HCT116 (cell line): ENCODE measurements at regions not wholly inside any gene's neighbourhood (a gene's known extent, or its start where the extent isn't known, plus 50 kb on each side); places are given as distances from the start of the nearest gene placed in this dataset.

Experiments used
- EGR1 ChIP-seq: IDR thresholded peaks from 2 replicates; pipeline ENCODE4 v1.6.1; 2012; ENCODE audit warnings: low read depth
- EZH2phosphoT487 ChIP-seq: fragments of 200-600 bp; IDR thresholded peaks from 2 replicates; pipeline ENCODE4 v1.6.1; 2018; ENCODE audit warnings: antibody characterized with exemption, borderline replicate concordance
- JUND ChIP-seq: IDR thresholded peaks from 2 replicates; pipeline ENCODE4 v1.6.1; 2012
- ZNF274 ChIP-seq: fragments of 200-500 bp; sonication (Bioruptor generic); IDR thresholded peaks from 2 replicates; pipeline ENCODE4 v1.6.1; 2014; ENCODE audit warnings: mild to moderate bottlenecking, low read depth, low read length, inconsistent platforms
- TF ChIP-seq, protein P1 (sequence below), 3 experiments: fragments of 200-600 bp in 1 of 3; sonication (generic) in 1 of 3; IDR thresholded peaks in 2 of 3; conservative IDR thresholded peaks in 1 of 3; 2 replicates each; pipeline ENCODE4 v1.5.1; 2012 to 2017; ENCODE audit warnings: low read depth in 2 of 3, low read length in 2 of 3, antibody characterized with exemption in 1 of 3, borderline replicate concordance in 1 of 3, control low read depth in 1 of 3, mild to moderate bottlenecking in 1 of 3, mixed read lengths in 1 of 3, mixed run types in 1 of 3, moderate library complexity in 1 of 3; ENCODE audit not compliant: insufficient read depth in 1 of 3
- TF ChIP-seq, protein P2 (sequence below): IDR thresholded peaks from 2 replicates; pipeline ENCODE4 v1.6.1; 2011; ENCODE audit warnings: mild to moderate bottlenecking, low read length, moderate library complexity; ENCODE audit not compliant: insufficient replicate concordance; ENCODE audit errors: extremely low read depth

- TF ChIP-seq, protein P1, sequence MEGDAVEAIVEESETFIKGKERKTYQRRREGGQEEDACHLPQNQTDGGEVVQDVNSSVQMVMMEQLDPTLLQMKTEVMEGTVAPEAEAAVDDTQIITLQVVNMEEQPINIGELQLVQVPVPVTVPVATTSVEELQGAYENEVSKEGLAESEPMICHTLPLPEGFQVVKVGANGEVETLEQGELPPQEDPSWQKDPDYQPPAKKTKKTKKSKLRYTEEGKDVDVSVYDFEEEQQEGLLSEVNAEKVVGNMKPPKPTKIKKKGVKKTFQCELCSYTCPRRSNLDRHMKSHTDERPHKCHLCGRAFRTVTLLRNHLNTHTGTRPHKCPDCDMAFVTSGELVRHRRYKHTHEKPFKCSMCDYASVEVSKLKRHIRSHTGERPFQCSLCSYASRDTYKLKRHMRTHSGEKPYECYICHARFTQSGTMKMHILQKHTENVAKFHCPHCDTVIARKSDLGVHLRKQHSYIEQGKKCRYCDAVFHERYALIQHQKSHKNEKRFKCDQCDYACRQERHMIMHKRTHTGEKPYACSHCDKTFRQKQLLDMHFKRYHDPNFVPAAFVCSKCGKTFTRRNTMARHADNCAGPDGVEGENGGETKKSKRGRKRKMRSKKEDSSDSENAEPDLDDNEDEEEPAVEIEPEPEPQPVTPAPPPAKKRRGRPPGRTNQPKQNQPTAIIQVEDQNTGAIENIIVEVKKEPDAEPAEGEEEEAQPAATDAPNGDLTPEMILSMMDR (IDR thresholded peaks at IDR 0.05 in 2 of 3, conservative IDR thresholded peaks at IDR 0.05 in 1 of 3; ENCODE audit: borderline replicate concordance in 1 of 3, insufficient read depth in 1 of 3, low read depth in 2 of 3, low read length in 2 of 3) = no peak
- no peak for TF ChIP-seq EGR1
- no peak for TF ChIP-seq ZNF274
- no peak for TF ChIP-seq EZH2phosphoT487
- no peak for TF ChIP-seq JUND
- TF ChIP-seq, protein P2, sequence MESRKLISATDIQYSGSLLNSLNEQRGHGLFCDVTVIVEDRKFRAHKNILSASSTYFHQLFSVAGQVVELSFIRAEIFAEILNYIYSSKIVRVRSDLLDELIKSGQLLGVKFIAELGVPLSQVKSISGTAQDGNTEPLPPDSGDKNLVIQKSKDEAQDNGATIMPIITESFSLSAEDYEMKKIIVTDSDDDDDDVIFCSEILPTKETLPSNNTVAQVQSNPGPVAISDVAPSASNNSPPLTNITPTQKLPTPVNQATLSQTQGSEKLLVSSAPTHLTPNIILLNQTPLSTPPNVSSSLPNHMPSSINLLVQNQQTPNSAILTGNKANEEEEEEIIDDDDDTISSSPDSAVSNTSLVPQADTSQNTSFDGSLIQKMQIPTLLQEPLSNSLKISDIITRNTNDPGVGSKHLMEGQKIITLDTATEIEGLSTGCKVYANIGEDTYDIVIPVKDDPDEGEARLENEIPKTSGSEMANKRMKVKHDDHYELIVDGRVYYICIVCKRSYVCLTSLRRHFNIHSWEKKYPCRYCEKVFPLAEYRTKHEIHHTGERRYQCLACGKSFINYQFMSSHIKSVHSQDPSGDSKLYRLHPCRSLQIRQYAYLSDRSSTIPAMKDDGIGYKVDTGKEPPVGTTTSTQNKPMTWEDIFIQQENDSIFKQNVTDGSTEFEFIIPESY = no peak
These were observed 71.6 kb upstream of the NEO1 start for GRCh38 chr15:72980661-72981060.
